ENCODE measurements at regions not wholly inside any gene's neighbourhood (a gene's known extent, or its start where the extent isn't known, plus 50 kb on each side); places are given as distances from the start of the nearest gene placed in this dataset.

DNA sequence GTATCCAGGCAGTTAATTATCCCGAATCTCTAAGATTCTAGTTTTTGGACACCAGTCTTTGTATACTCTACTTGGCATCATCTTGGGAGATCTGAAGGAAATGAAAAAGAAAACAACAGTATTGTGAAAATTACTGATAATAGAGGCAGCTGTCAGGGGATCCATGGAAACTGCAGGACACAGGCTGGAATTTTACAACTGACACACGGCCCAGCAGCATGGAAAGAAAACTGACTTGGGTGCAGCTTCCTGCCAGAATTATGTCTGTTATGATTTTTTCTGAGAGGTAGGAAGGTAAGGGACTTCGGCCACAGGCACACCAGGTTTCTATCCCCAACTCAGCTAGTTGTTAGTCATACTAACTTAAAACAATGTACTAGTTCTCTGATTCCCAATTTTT is 57.7 kb upstream of the ERBB4 start:
- no peak for DNase-seq

DNA sequence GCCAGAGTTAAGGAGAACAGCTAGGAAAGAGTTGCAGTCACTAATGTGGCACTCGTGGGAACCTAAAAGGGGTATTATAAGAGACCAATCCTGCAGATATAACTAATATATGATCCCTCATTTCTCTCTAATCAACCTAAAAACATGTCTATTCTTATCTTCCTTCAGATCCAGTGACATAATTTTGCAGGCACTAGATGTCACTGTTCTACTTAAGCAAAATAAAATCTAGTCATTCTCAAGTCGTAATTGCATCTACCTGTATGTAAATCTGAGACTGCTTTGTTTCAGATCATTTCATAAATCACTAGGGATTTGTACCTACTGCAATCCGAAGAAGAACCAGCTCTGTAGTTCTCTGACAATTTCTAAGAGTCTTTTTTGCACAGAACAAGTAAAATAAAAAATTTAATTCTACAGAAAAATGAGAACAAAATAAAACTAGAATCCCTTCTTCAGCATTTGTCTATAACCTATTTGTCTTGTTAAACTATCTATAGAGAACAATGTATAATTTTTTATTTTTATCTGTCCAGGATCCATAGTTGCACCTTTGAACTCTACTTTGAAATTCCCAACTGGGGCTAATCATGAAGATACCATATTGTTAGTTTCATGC is 56.5 kb upstream of the ERBB4 start:
- DNase-seq = no peak

DNA sequence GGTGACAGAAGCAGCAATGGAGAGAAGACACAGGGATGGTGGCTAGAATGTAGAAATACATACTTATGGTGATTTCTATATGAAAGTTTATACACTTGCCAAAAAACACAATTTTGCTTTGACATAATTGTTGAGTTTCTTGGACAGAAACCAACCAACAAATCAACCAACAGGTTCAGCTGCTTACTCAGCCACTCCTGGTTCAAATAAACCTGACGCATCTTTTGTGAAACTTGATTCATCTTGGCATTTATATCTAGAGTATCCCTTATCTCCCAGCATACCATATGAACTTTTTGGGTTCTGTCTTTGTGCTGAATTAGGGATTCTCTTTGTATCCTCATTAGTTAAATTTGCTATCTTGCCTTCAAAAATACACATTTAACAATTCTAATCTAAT is 54.1 kb upstream of the ERBB4 start:
- DNase-seq = no peak
